ENCODE measurements at regions not wholly inside any gene's neighbourhood (a gene's known extent, or its start where the extent isn't known, plus 50 kb on each side); places are given as distances from the start of the nearest gene placed in this dataset.

GRCh38 chr10:120746001-120746777 lies 105.0 kb upstream of the WDR11 start:
- DNase-seq (ENCODE audit: low read depth) = no peak
- TF ChIP-seq MAX (IDR thresholded peaks at IDR 0.05; ENCODE audit: low read depth, low read length) = no peak
- TF ChIP-seq CTCF (IDR thresholded peaks at IDR 0.05; ENCODE audit: low read depth, low read length) = no peak
- TF ChIP-seq POLR2A (IDR thresholded peaks at IDR 0.05; ENCODE audit: extremely low read depth, insufficient read length) = no peak
- TF ChIP-seq MYC (IDR thresholded peaks at IDR 0.05; ENCODE audit: low read depth, low read length) = no peak
- no peak overlapping the region for H3K4me3 ChIP-seq (ENCODE audit: low read depth, low read length)

GRCh38 chr10:120748519-120748918 lies 102.6 kb upstream of the WDR11 start:
- TF ChIP-seq POLR2A (IDR thresholded peaks at IDR 0.05; ENCODE audit: extremely low read depth, insufficient read length) (no peak), CTCF (IDR thresholded peaks at IDR 0.05; ENCODE audit: low read depth, low read length) (no peak), MAX (IDR thresholded peaks at IDR 0.05; ENCODE audit: low read depth, low read length) (no peak), MYC (IDR thresholded peaks at IDR 0.05; ENCODE audit: low read depth, low read length) (no peak)
- no peak overlapping the region for H3K4me3 ChIP-seq (ENCODE audit: low read depth, low read length)
- DNase-seq (ENCODE audit: low read depth) = no peak

GRCh38 chr10:120749072-120749471 lies 102.1 kb upstream of the WDR11 start:
- H3K4me3 ChIP-seq (ENCODE audit: low read depth, low read length) = no peak overlapping the region
- DNase-seq (ENCODE audit: low read depth) = no peak
- TF ChIP-seq POLR2A (IDR thresholded peaks at IDR 0.05; ENCODE audit: extremely low read depth, insufficient read length) (no peak), MYC (IDR thresholded peaks at IDR 0.05; ENCODE audit: low read depth, low read length) (no peak), CTCF (IDR thresholded peaks at IDR 0.05; ENCODE audit: low read depth, low read length) (no peak), MAX (IDR thresholded peaks at IDR 0.05; ENCODE audit: low read depth, low read length) (no peak)

- DNase-seq (ENCODE audit: low read depth) = peak; percentile 79
- TF ChIP-seq CTCF (IDR thresholded peaks at IDR 0.05; ENCODE audit: low read depth, low read length) (no peak), MYC (IDR thresholded peaks at IDR 0.05; ENCODE audit: low read depth, low read length) (no peak), POLR2A (IDR thresholded peaks at IDR 0.05; ENCODE audit: extremely low read depth, insufficient read length) (no peak), MAX (IDR thresholded peaks at IDR 0.05; ENCODE audit: low read depth, low read length) (no peak)
- no peak overlapping the region for H3K4me3 ChIP-seq (ENCODE audit: low read depth, low read length)
Measured at GRCh38 chr10:120749856-120750566, 101.2 kb upstream of the WDR11 start.

- no peak overlapping the region for H3K4me3 ChIP-seq (ENCODE audit: low read depth, low read length)
- DNase-seq (ENCODE audit: low read depth) = no peak
Measured at GRCh38 chr10:120755771-120756170, 95.4 kb upstream of the WDR11 start.

More at GRCh38 chr10:120755771-120756170, 95.4 kb upstream of the WDR11 start:
- no peak for TF ChIP-seq MYC (IDR thresholded peaks at IDR 0.05; ENCODE audit: low read depth, low read length)
- no peak for TF ChIP-seq MAX (IDR thresholded peaks at IDR 0.05; ENCODE audit: low read depth, low read length)
- TF ChIP-seq CTCF (IDR thresholded peaks at IDR 0.05; ENCODE audit: low read depth, low read length) = no peak
- no peak for TF ChIP-seq POLR2A (IDR thresholded peaks at IDR 0.05; ENCODE audit: extremely low read depth, insufficient read length)
